H1 (cell line): ENCODE measurements at regions not wholly inside any gene's neighbourhood (a gene's known extent, or its start where the extent isn't known, plus 50 kb on each side); places are given as distances from the start of the nearest gene placed in this dataset.

Experiments used
- PHF8 ChIP-seq: fragments of 200-600 bp; sonication (generic); conservative IDR thresholded peaks from 2 replicates; pipeline ENCODE4 v1.7.1; 2012; ENCODE audit warnings: low read depth, mild to moderate bottlenecking, inconsistent platforms, low read length, moderate library complexity
- POLR2A ChIP-seq, 2 experiments: IDR thresholded peaks; 1 replicate in 1 of 2; 2 replicates in 1 of 2; pipeline ENCODE4 v1.6.1; 2011; ENCODE audit warnings: low read depth in 2 of 2, low read length in 2 of 2, mild to moderate bottlenecking in 2 of 2; ENCODE audit errors: control extremely low read depth in 1 of 2

DNA sequence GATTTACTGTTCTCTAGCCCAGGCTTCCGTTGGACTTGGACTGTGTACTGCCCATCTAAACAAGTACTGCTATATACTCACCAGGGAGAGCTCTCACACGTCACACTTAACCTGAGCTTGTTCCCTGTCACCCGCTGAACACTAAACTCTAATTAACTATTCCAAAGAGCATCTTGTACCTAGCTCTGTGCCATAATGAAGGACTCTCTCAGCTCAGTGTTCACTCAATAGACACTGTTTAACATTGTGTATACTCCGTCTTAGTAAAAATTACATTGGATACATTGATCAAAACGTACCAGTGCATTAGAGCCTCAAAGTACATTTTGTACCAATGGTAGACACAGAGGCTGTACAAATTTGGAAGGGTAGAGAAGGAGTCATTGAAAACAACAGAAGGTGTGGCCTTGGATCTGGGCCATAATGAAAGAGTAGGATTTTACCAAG lies 55.4 kb upstream of the EPHA7 start (continued):
- no peak for TF ChIP-seq PHF8
- TF ChIP-seq POLR2A (IDR thresholded peaks at IDR 0.05; ENCODE audit: control extremely low read depth in 1 of 2, low read depth in 2 of 2, low read length in 2 of 2): no peak
